ENCODE measurements at regions not wholly inside any gene's neighbourhood (a gene's known extent, or its start where the extent isn't known, plus 50 kb on each side); places are given as distances from the start of the nearest gene placed in this dataset.

DNA sequence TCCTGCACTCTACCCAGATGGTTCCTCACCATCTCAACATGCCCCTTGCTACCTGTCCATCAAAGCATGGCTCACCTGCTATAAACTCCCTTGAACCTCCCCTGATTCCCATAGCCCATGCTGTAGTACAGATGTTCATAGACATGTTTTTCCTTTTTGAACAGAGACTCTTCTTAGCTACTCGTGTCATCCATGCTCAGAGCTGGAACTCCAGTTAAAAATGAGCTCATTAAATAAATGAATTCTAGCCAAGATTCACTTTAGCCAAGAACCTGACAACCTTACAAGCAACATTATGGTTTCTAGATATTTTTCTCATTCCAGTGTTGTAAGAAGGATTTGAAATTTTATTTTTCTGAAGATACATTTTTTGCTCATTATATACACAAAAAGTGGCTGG is 65.0 kb downstream of the SCG2 start:
- Histone ChIP-seq H3K4me3 (replicated peaks in 1 of 3; ENCODE audit: low read depth in 2 of 3, low read length in 3 of 3) (no peak overlapping the region), H3K36me3 (replicated peaks in 1 of 2; ENCODE audit: control insufficient read depth in 1 of 2, insufficient read depth in 2 of 2, low read length in 2 of 2) (no peaks in the 10 kb centered on the region), H3K27ac (ENCODE audit: low read depth in 1 of 2, low read length in 2 of 2) (no peak overlapping the region), H3K9ac (ENCODE audit: insufficient read depth, low read length, poor library complexity, severe bottlenecking) (no peak overlapping the region), H3K4me1 (ENCODE audit: control insufficient read depth in 1 of 2, insufficient read depth in 2 of 2, low read length in 2 of 2) (no peaks in the 10 kb centered on the region), H3K79me2 (ENCODE audit: insufficient read depth, low read length) (no peaks in the 10 kb centered on the region), H3K4me2 (replicated peaks; ENCODE audit: extremely low read depth, low read length, poor library complexity, severe bottlenecking) (no peak overlapping the region), H2AFZ (ENCODE audit: insufficient read depth, low read depth, low read length, poor library complexity, severe bottlenecking) (no peak overlapping the region), H3K27me3 (ENCODE audit: control insufficient read depth in 2 of 2, insufficient read depth in 2 of 2, low read length in 2 of 2) (no peaks in the 10 kb centered on the region), H3K9me3 (replicated peaks in 1 of 2; ENCODE audit: control insufficient read depth in 1 of 2, insufficient read depth in 1 of 2, low read length in 2 of 2) (no peaks in the 10 kb centered on the region), H4K20me1 (ENCODE audit: insufficient read depth, low read length) (no peaks in the 10 kb centered on the region)
- Mint-ChIP-seq H3K4me1 (peaks cover 3% of the 10 kb centered on the region), H3K27ac (peak overlapping the region in 1 of 7 donors; percentile 7), H3K9me3 (peaks cover 0 to 4% (median 0%) of the 10 kb centered on the region in 7 donors), H3K36me3 (no peaks in the 10 kb centered on the region), H3K4me3 (no peak overlapping the region), H3K27me3 (ENCODE audit: low read depth in 3 of 3) (peaks cover 2 to 5% (median 3%) of the 10 kb centered on the region in 3 donors)
- no CpG with 5 or more reads among the region's 1 CpG for WGBS (ENCODE audit: insufficient coverage)
- intact Hi-C loops (cut with micrococcal nuclease), result no loop called here
- TF ChIP-seq, protein P1, sequence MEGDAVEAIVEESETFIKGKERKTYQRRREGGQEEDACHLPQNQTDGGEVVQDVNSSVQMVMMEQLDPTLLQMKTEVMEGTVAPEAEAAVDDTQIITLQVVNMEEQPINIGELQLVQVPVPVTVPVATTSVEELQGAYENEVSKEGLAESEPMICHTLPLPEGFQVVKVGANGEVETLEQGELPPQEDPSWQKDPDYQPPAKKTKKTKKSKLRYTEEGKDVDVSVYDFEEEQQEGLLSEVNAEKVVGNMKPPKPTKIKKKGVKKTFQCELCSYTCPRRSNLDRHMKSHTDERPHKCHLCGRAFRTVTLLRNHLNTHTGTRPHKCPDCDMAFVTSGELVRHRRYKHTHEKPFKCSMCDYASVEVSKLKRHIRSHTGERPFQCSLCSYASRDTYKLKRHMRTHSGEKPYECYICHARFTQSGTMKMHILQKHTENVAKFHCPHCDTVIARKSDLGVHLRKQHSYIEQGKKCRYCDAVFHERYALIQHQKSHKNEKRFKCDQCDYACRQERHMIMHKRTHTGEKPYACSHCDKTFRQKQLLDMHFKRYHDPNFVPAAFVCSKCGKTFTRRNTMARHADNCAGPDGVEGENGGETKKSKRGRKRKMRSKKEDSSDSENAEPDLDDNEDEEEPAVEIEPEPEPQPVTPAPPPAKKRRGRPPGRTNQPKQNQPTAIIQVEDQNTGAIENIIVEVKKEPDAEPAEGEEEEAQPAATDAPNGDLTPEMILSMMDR (IDR thresholded peaks at IDR 0.05), result no peak
- no peak for DNase-seq

DNA sequence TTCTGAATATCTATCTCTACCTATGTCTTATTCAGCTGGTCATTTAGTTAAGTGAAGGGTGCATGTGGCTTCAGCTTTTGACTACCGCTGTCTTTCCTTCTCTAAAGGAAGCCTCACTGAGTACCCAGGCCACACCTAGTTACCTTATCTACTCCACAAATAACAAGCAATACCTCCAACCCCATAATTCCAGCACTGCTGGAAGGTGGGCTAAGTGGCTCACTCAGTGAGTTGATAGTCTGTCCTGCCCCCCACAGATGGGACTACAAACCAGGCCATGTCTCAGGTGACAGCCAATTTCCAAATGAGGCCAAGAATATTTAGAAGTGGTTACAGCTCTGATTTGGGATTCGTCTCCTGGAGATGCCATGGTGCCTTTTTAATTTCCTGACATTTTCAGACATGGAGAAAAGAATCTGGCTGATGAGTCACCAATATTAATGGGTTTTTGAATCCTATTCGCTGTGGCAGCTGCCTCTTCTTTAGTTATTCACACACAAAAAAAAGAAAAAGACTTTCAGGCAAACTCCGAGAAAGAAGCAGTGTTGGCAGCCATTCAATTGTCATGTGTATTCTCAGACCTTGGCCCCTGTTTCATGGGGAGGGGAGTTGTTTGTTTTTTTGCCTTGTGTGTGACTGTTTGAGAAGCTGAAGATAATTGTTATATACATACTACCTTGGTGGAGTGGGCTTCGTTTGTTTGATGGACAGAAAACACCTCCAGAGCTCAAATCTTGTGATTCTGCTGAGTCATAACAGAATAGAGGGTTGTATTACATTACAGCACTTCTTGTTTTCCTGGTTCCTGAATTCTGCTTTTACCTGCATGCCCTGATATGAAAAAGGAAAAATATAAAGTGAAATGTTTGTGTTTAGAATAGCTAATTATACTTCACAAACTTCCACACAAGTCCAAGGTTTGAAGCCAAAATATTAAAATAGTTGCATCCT is 64.2 kb downstream of the SCG2 start:
- H3K27me3 Mint-ChIP-seq (ENCODE audit: low read depth in 3 of 3), result peaks cover 0 to 5% (median 3%) of the 10 kb centered on the region in 3 donors
- Histone ChIP-seq H3K4me1 (ENCODE audit: control insufficient read depth in 1 of 2, insufficient read depth in 2 of 2, low read length in 2 of 2) (no peaks in the 10 kb centered on the region), H3K9me3 (replicated peaks in 1 of 2; ENCODE audit: control insufficient read depth in 1 of 2, insufficient read depth in 1 of 2, low read length in 2 of 2) (no peaks in the 10 kb centered on the region), H3K9ac (ENCODE audit: insufficient read depth, low read length, poor library complexity, severe bottlenecking) (no peak overlapping the region), H3K79me2 (ENCODE audit: insufficient read depth, low read length) (no peaks in the 10 kb centered on the region), H4K20me1 (ENCODE audit: insufficient read depth, low read length) (no peaks in the 10 kb centered on the region), H3K27ac (ENCODE audit: low read depth in 1 of 2, low read length in 2 of 2) (no peak overlapping the region), H3K4me3 (replicated peaks in 1 of 3; ENCODE audit: low read depth in 2 of 3, low read length in 3 of 3) (no peak overlapping the region), H3K4me2 (replicated peaks; ENCODE audit: extremely low read depth, low read length, poor library complexity, severe bottlenecking) (no peak overlapping the region), H3K36me3 (replicated peaks in 1 of 2; ENCODE audit: control insufficient read depth in 1 of 2, insufficient read depth in 2 of 2, low read length in 2 of 2) (no peaks in the 10 kb centered on the region), H3K27me3 (ENCODE audit: control insufficient read depth in 2 of 2, insufficient read depth in 2 of 2, low read length in 2 of 2) (no peaks in the 10 kb centered on the region), H2AFZ (ENCODE audit: insufficient read depth, low read depth, low read length, poor library complexity, severe bottlenecking) (no peak overlapping the region)
- TF ChIP-seq, protein P1 (IDR thresholded peaks at IDR 0.05), result no peak
- H3K4me3 Mint-ChIP-seq, result no peak overlapping the region
- no peak overlapping the region for H3K27ac Mint-ChIP-seq
- no peaks in the 10 kb centered on the region for H3K36me3 Mint-ChIP-seq
- WGBS (ENCODE audit: insufficient coverage), result no CpG with 5 or more reads among the region's 5 CpGs
- no peak for DNase-seq
- H3K9me3 Mint-ChIP-seq, result peaks cover 0 to 4% (median 0%) of the 10 kb centered on the region in 7 donors
- intact Hi-C loops (cut with micrococcal nuclease), result no loop called here
- H3K4me1 Mint-ChIP-seq, result peaks cover 3% of the 10 kb centered on the region
